ENCODE measurements at regions not wholly inside any gene's neighbourhood (a gene's known extent, or its start where the extent isn't known, plus 50 kb on each side); places are given as distances from the start of the nearest gene placed in this dataset.

- Histone ChIP-seq H3K9me3 (no peaks in the 10 kb centered on the region), H3K4me1 (ENCODE audit: low read depth) (no peaks in the 10 kb centered on the region), H3K4me3 (no peak overlapping the region), H3K36me3 (ENCODE audit: low read depth) (no peaks in the 10 kb centered on the region)
- no peak for TF ChIP-seq CTCF (IDR thresholded peaks at IDR 0.05)
- DNase-seq (no peak), ATAC-seq (no peak)
- intact Hi-C loops (cut with DNase I, micrococcal nuclease): no loop called here
Observed at GRCh38 chr2:234374150-234374508, 122.8 kb downstream of the ARL4C start.

GRCh38 chr2:234373481-234374149, 123.3 kb downstream of the ARL4C start:
- intact Hi-C loops (cut with DNase I, micrococcal nuclease): no loop called here
- no peaks in the 10 kb centered on the region for H3K36me3 ChIP-seq (ENCODE audit: low read depth)
- no peak for TF ChIP-seq CTCF (IDR thresholded peaks at IDR 0.05)
- no peaks in the 10 kb centered on the region for H3K9me3 ChIP-seq
- no peak overlapping the region for H3K4me3 ChIP-seq
- H3K4me1 ChIP-seq (ENCODE audit: low read depth): no peaks in the 10 kb centered on the region
- no peak for DNase-seq
- no peak for ATAC-seq

- Histone ChIP-seq H3K9me3 (no peaks in the 10 kb centered on the region), H3K36me3 (ENCODE audit: low read depth) (no peaks in the 10 kb centered on the region), H3K4me1 (ENCODE audit: low read depth) (no peaks in the 10 kb centered on the region), H3K4me3 (no peak overlapping the region)
- ATAC-seq: no peak
- DNase-seq: no peak
- no peak for TF ChIP-seq CTCF (IDR thresholded peaks at IDR 0.05)
- intact Hi-C loops (cut with DNase I, micrococcal nuclease): no loop called here
Observed at GRCh38 chr2:234373060-234373459, 123.8 kb downstream of the ARL4C start.

GRCh38 chr2:234372506-234372905, 124.4 kb downstream of the ARL4C start:
- TF ChIP-seq CTCF (IDR thresholded peaks at IDR 0.05): no peak
- Histone ChIP-seq H3K4me3 (no peak overlapping the region), H3K36me3 (ENCODE audit: low read depth) (no peaks in the 10 kb centered on the region), H3K9me3 (no peaks in the 10 kb centered on the region), H3K4me1 (ENCODE audit: low read depth) (no peaks in the 10 kb centered on the region)
- intact Hi-C loops (cut with DNase I, micrococcal nuclease): no loop called here
- ATAC-seq (no peak), DNase-seq (no peak)

- DNase-seq (peak; percentile 26 to 63 (median 43)), ATAC-seq (peak; percentile 90)
- no peak for TF ChIP-seq CTCF (IDR thresholded peaks at IDR 0.05)
- intact Hi-C loops (cut with DNase I, micrococcal nuclease): no loop called here
- Histone ChIP-seq H3K4me1 (ENCODE audit: low read depth) (no peaks in the 10 kb centered on the region), H3K36me3 (ENCODE audit: low read depth) (no peaks in the 10 kb centered on the region), H3K4me3 (no peak overlapping the region), H3K9me3 (no peaks in the 10 kb centered on the region)
Observed at GRCh38 chr2:234368861-234369261, 128.0 kb downstream of the ARL4C start.

- peak; percentile 25 for ATAC-seq
Observed at GRCh38 chr2:234366891-234367290, 130.0 kb downstream of the ARL4C start.

More at GRCh38 chr2:234366891-234367290, 130.0 kb downstream of the ARL4C start:
- Histone ChIP-seq H3K4me1 (ENCODE audit: low read depth) (no peaks in the 10 kb centered on the region), H3K36me3 (ENCODE audit: low read depth) (no peaks in the 10 kb centered on the region), H3K9me3 (no peaks in the 10 kb centered on the region), H3K4me3 (no peak overlapping the region)
- DNase-seq: no peak
- intact Hi-C loops (cut with DNase I, micrococcal nuclease): no loop called here
- no peak for TF ChIP-seq CTCF (IDR thresholded peaks at IDR 0.05)
